Gastroesophageal sphincter (tissue), 3 donors: ENCODE measurements at regions not wholly inside any gene's neighbourhood (a gene's known extent, or its start where the extent isn't known, plus 50 kb on each side); places are given as distances from the start of the nearest gene placed in this dataset.

Source experiments
- EP300 ChIP-seq: sonication (generic); formaldehyde crosslinking; IDR thresholded peaks from one replicate; pipeline ENCODE4 v1.6.1; 2017; ENCODE audit warnings: antibody characterized with exemption, mild to moderate bottlenecking
- POLR2AphosphoS5 ChIP-seq: sonication (generic); formaldehyde crosslinking; IDR thresholded peaks from one replicate; pipeline ENCODE4 v1.6.1; 2017; ENCODE audit warnings: antibody characterized with exemption
- TF ChIP-seq, protein P1 (sequence below), 4 experiments: fragments of 200-600 bp in 2 of 4; fragments of 450-650 bp in 2 of 4; sonication (generic) in 1 of 4; IDR thresholded peaks; one replicate each; pipeline ENCODE4 v1.5.1; 2017 to 2019; ENCODE audit warnings: antibody characterized with exemption in 4 of 4, mild to moderate bottlenecking in 2 of 4, moderate library complexity in 2 of 4

DNA sequence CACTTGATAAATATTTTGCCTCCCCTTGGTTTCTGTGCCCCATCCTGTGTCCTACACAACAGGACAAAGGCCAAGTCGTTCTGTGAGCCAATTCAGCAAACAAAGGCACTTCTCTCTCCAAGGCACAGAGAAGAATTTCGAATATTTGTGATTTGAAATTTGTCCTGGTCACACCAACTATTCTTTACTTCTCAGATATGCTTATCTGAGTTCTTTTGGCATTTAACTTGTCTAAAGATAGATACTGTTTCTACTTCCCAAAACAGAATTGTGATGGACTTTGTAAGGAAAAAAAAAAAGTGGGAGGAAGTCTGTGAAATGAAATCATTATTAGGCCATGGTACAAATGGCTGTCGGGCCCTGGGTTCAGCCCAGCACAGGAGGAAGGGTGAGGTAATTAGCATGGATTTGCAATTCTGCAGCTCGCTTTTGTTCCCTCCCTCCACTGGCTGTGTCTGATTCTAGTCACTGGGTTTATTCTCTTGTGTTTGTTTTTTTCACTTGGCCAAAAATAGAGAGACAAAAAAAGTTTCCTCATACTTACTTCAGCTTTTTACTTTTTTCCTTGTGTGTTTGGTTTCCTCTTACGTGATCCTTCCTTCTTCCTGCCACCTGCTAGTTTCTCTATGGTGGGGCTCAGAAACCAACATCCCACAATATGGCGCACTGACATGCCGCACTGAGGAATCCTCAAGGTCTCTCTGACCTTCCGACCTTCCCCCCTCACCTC is 108.2 kb upstream of the MKLN1 start:
- TF ChIP-seq, protein P1, sequence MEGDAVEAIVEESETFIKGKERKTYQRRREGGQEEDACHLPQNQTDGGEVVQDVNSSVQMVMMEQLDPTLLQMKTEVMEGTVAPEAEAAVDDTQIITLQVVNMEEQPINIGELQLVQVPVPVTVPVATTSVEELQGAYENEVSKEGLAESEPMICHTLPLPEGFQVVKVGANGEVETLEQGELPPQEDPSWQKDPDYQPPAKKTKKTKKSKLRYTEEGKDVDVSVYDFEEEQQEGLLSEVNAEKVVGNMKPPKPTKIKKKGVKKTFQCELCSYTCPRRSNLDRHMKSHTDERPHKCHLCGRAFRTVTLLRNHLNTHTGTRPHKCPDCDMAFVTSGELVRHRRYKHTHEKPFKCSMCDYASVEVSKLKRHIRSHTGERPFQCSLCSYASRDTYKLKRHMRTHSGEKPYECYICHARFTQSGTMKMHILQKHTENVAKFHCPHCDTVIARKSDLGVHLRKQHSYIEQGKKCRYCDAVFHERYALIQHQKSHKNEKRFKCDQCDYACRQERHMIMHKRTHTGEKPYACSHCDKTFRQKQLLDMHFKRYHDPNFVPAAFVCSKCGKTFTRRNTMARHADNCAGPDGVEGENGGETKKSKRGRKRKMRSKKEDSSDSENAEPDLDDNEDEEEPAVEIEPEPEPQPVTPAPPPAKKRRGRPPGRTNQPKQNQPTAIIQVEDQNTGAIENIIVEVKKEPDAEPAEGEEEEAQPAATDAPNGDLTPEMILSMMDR (IDR thresholded peaks at IDR 0.05), result no peak
- TF ChIP-seq POLR2AphosphoS5 (no peak), EP300 (no peak)
